Smooth muscle cell (in vitro differentiated cells): ENCODE measurements at regions not wholly inside any gene's neighbourhood (a gene's known extent, or its start where the extent isn't known, plus 50 kb on each side); places are given as distances from the start of the nearest gene placed in this dataset.

ENCODE experiments used
- DNase-seq: peaks from one replicate; lab custom pipeline; 2025; ENCODE audit not compliant: unreplicated experiment; lab: John Stamatoyannopoulos, UW
- H2AFZ ChIP-seq: fragments of 200-600 bp; sonication (generic); 2 replicates; pipeline ENCODE4 v1.6.0; 2016; ENCODE audit warnings: antibody characterized with exemption, low read depth, mild to moderate bottlenecking
- H3F3A ChIP-seq: fragments of 200-600 bp; sonication (generic); 2 replicates; pipeline ENCODE4 v1.6.0; 2017; ENCODE audit warnings: antibody characterized with exemption, low read depth
- H3K27ac ChIP-seq: fragments of 200-600 bp; sonication (generic); 2 replicates; pipeline ENCODE4 v1.5.1; 2016; ENCODE audit warnings: low read depth, mild to moderate bottlenecking
- H3K27me3 ChIP-seq: fragments of 200-600 bp; sonication (generic); 2 replicates; pipeline ENCODE4 v1.6.1; 2016; ENCODE audit warnings: low read depth, mild to moderate bottlenecking
- H3K36me3 ChIP-seq: fragments of 200-600 bp; sonication (generic); 2 replicates; pipeline ENCODE4 v1.5.1; 2016; ENCODE audit warnings: low read depth
- H3K4me1 ChIP-seq: fragments of 200-600 bp; sonication (generic); 2 replicates; pipeline ENCODE4 v1.5.1; 2016; ENCODE audit warnings: low read depth
- H3K4me2 ChIP-seq: fragments of 200-600 bp; sonication (generic); 2 replicates; pipeline ENCODE4 v1.6.0; 2016; ENCODE audit warnings: mild to moderate bottlenecking
- H3K4me3 ChIP-seq: fragments of 200-600 bp; sonication (generic); 2 replicates; pipeline ENCODE4 v1.5.1; 2016; ENCODE audit warnings: mild to moderate bottlenecking
- H3K79me2 ChIP-seq: fragments of 200-600 bp; sonication (generic); 2 replicates; pipeline ENCODE4 v1.6.0; 2016; ENCODE audit warnings: low read depth, mild to moderate bottlenecking
- H3K9ac ChIP-seq: fragments of 200-600 bp; sonication (generic); 2 replicates; pipeline ENCODE4 v1.6.0; 2016; ENCODE audit warnings: low read depth
- H3K9me3 ChIP-seq: fragments of 200-600 bp; sonication (generic); replicated peaks from 2 replicates; pipeline ENCODE4 v1.5.1; 2016; ENCODE audit warnings: low read depth
- H4K20me1 ChIP-seq: fragments of 200-600 bp; sonication (generic); 2 replicates; pipeline ENCODE4 v1.6.0; 2016; ENCODE audit warnings: low read depth
- WGBS: methylation state at CpG from one replicate; pipeline ENCODE4 v1.1.7; 2016; ENCODE audit warnings: low lambda C conversion rate; 5-methylcytosine and 5-hydroxymethylcytosine counted together
- TF ChIP-seq, protein P1 (sequence below): fragments of 200-600 bp; sonication (generic); IDR thresholded peaks from 2 replicates; pipeline ENCODE4 v1.5.1; 2017; ENCODE audit warnings: borderline replicate concordance, mild to moderate bottlenecking, antibody characterized with exemption; ENCODE audit not compliant: insufficient read depth, poor library complexity, severe bottlenecking

DNA sequence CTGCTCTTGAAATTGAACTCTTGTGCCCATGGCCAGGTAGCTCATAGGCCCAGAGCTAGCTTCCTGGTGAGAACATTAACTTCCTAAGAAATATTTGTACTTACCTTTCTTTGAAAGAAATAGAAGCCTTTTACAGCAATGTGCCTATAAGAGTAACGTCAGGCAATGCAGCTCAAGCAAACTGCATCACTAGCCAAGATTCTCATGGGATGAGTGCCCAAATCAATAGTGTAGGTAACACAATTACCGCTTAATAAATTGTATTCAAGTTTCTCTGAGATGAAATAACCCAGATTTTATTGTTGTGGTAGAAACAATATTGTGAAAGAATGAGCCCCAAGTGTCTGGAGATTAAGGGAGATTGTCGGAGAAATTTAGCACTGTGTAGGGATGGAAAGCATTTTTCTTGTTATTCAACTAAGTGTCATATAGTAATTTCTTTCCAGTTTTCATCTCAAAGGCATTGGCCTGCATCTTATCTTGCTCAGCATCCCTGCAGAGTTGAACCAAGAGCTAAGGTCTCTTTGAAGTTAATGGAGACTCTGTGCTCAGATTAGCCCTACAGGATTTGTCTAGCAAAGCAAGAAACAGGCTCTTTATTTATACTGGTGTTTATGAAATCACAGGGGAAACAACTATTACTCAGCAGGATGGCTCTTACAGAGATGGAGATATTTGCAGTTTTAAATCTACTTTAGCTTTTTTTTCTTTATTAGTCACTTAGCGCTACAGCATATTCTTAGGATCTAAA lies 321.0 kb upstream of the PDGFD start:
- WGBS, result 68% methylated on average over 4 of the region's 4 CpGs
- no peaks in the 10 kb centered on the region for H3K27me3 ChIP-seq
- H3K79me2 ChIP-seq, result no peaks in the 10 kb centered on the region
- H4K20me1 ChIP-seq, result no peaks in the 10 kb centered on the region
- no peaks in the 10 kb centered on the region for H3F3A ChIP-seq
- no peaks in the 10 kb centered on the region for H3K36me3 ChIP-seq
- no peak overlapping the region for H3K27ac ChIP-seq
- no peaks in the 10 kb centered on the region for H3K9me3 ChIP-seq
- no peak for DNase-seq
- no peak overlapping the region for H3K9ac ChIP-seq
- H2AFZ ChIP-seq, result no peak overlapping the region
- H3K4me2 ChIP-seq, result no peak overlapping the region
- TF ChIP-seq, protein P1, sequence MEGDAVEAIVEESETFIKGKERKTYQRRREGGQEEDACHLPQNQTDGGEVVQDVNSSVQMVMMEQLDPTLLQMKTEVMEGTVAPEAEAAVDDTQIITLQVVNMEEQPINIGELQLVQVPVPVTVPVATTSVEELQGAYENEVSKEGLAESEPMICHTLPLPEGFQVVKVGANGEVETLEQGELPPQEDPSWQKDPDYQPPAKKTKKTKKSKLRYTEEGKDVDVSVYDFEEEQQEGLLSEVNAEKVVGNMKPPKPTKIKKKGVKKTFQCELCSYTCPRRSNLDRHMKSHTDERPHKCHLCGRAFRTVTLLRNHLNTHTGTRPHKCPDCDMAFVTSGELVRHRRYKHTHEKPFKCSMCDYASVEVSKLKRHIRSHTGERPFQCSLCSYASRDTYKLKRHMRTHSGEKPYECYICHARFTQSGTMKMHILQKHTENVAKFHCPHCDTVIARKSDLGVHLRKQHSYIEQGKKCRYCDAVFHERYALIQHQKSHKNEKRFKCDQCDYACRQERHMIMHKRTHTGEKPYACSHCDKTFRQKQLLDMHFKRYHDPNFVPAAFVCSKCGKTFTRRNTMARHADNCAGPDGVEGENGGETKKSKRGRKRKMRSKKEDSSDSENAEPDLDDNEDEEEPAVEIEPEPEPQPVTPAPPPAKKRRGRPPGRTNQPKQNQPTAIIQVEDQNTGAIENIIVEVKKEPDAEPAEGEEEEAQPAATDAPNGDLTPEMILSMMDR, result no peak
- no peak overlapping the region for H3K4me3 ChIP-seq
- H3K4me1 ChIP-seq, result no peaks in the 10 kb centered on the region

DNA sequence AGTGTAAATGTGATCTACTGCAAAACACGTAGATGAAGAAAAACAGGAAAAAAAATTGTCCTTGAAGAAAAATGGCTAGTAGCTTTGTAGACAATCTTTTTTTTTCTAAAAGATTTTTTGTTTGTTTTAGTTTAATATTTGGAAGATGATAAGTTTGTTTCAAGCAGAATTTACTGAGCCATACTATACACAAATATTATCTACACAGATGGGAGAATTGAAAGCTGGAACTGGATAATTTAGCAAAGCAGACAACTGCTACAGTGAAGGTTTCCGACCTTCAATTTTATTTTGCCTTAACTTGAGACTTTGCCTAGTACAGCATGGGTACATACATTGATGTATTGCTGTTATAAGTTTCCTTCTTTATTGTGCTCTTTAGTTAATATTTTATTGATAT lies 313.0 kb upstream of the PDGFD start:
- no peaks in the 10 kb centered on the region for H3K79me2 ChIP-seq
- no peaks in the 10 kb centered on the region for H3K36me3 ChIP-seq
- no peak overlapping the region for H3K9ac ChIP-seq
- no peak for DNase-seq
- no peak overlapping the region for H3K27ac ChIP-seq
- TF ChIP-seq, protein P1, result no peak
- no peaks in the 10 kb centered on the region for H3K4me1 ChIP-seq
- no peak overlapping the region for H3K4me2 ChIP-seq
- H3F3A ChIP-seq, result no peaks in the 10 kb centered on the region
- H2AFZ ChIP-seq, result no peak overlapping the region
- no peaks in the 10 kb centered on the region for H3K9me3 ChIP-seq
- WGBS, result 93% methylated on average over 2 of the region's 2 CpGs
- no peak overlapping the region for H3K4me3 ChIP-seq
- H4K20me1 ChIP-seq, result no peaks in the 10 kb centered on the region
- H3K27me3 ChIP-seq, result no peaks in the 10 kb centered on the region

DNA sequence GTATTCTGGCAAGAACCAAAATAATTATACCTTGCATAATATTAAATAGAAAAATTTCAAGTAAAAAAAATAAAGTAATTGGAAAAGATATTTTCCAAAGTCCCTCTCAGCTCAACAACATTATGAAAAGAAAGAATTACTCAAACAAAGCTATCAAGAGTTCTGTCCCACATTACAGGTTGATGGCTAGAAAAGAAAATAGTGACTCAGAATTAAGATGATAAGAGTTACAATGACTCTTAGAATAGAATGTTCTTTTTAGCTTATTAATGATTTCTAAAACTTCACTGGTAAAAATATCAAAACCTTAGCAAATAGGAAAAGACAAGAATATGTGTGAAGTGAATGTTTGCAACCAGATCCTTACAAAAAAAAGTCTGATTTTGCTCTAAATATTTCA lies 312.5 kb upstream of the PDGFD start:
- no peak for DNase-seq

DNA sequence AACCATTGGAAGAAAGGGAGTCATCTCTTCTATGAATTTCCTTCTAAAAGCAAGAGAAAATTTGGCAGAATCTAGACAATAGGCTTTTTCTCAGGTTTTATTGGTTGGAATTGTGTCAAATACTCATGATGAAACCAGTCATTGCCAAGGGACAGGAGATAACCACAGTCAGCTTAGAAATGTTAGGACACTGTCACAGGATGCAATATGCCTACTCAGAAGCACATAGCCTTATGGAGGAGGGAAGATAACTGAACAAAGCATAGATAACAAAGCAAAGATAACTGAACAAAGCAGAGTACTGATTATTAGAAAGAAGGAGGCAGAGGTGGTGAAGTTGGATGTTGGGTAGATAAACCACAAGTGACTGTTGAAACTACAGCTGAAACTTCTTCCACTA lies 303.5 kb upstream of the PDGFD start:
- no peaks in the 10 kb centered on the region for H3K4me1 ChIP-seq
- H2AFZ ChIP-seq, result no peak overlapping the region
- no peaks in the 10 kb centered on the region for H4K20me1 ChIP-seq
- no peak overlapping the region for H3K4me3 ChIP-seq
- no peaks in the 10 kb centered on the region for H3F3A ChIP-seq
- no peaks in the 10 kb centered on the region for H3K79me2 ChIP-seq
- no peaks in the 10 kb centered on the region for H3K36me3 ChIP-seq
- no peak for DNase-seq
- H3K27ac ChIP-seq, result no peak overlapping the region
- H3K4me2 ChIP-seq, result no peak overlapping the region
- no peak overlapping the region for H3K9ac ChIP-seq
- H3K27me3 ChIP-seq, result no peaks in the 10 kb centered on the region
- no peaks in the 10 kb centered on the region for H3K9me3 ChIP-seq
- TF ChIP-seq, protein P1, result no peak

More for the DNA sequence above, 312.5 kb upstream of the PDGFD start:
- no peak overlapping the region for H3K9ac ChIP-seq
- no peaks in the 10 kb centered on the region for H3K36me3 ChIP-seq
- no peak overlapping the region for H3K27ac ChIP-seq
- no peak overlapping the region for H2AFZ ChIP-seq
- H3K79me2 ChIP-seq, result no peaks in the 10 kb centered on the region
- H3K4me2 ChIP-seq, result no peak overlapping the region
- H3K27me3 ChIP-seq, result no peaks in the 10 kb centered on the region
- TF ChIP-seq, protein P1, result no peak
- no peaks in the 10 kb centered on the region for H3F3A ChIP-seq
- H3K4me1 ChIP-seq, result no peaks in the 10 kb centered on the region
- no peaks in the 10 kb centered on the region for H4K20me1 ChIP-seq
- no peaks in the 10 kb centered on the region for H3K9me3 ChIP-seq
- no peak overlapping the region for H3K4me3 ChIP-seq
